MCF 10A (cell line): ENCODE measurements at regions not wholly inside any gene's neighbourhood (a gene's known extent, or its start where the extent isn't known, plus 50 kb on each side); places are given as distances from the start of the nearest gene placed in this dataset.

Source experiments
- BruUV-seq: library from RNA; stranded (reverse); fragments of 400-500 nt; replicated peaks from 2 replicates; lab custom pipeline; 2021; lab: Mats Ljungman, UMichigan
- CTCF ChIA-PET: fragments of 300-600 bp; sonication (Branson Sonifier 250); formaldehyde crosslinking; extraction: SDS; loops from one replicate; lab custom pipeline; 2021; ENCODE audit warnings: antibody characterized with exemption, inconsistent platforms; lab: Yijun Ruan, JAX
- POLR2A ChIA-PET: fragments of 300-600, 350-650 bp; sonication (Branson Sonifier 250); formaldehyde crosslinking; extraction: SDS; loops from one replicate; lab custom pipeline; 2020; ENCODE audit warnings: antibody characterized with exemption, inconsistent platforms; lab: Yijun Ruan, JAX
- DNase-seq: peaks from one replicate; pipeline ENCODE4 v3.0.0-alpha.2; 2018; ENCODE audit not compliant: unreplicated experiment
- H3K27ac Mint-ChIP-seq: one replicate; pipeline ENCODE4 v1.8.0; 2022; ENCODE audit warnings: mild to moderate bottlenecking, low read depth, mixed read lengths; ENCODE audit not compliant: unreplicated experiment
- H3K27me3 Mint-ChIP-seq: one replicate; pipeline ENCODE4 v1.8.0; 2022; ENCODE audit warnings: mixed read lengths; ENCODE audit not compliant: insufficient read depth, unreplicated experiment
- H3K36me3 Mint-ChIP-seq: one replicate; pipeline ENCODE4 v1.8.0; 2022; ENCODE audit warnings: mild to moderate bottlenecking, moderate library complexity, mixed read lengths; ENCODE audit not compliant: insufficient read depth, unreplicated experiment
- H3K4me1 Mint-ChIP-seq: one replicate; pipeline ENCODE4 v1.8.0; 2022; ENCODE audit warnings: mixed read lengths; ENCODE audit not compliant: insufficient read depth, unreplicated experiment
- H3K4me3 Mint-ChIP-seq: one replicate; pipeline ENCODE4 v1.8.0; 2022; ENCODE audit warnings: mild to moderate bottlenecking, moderate library complexity, mixed read lengths; ENCODE audit not compliant: unreplicated experiment
- H3K9me3 Mint-ChIP-seq: one replicate; pipeline ENCODE4 v1.8.0; 2022; ENCODE audit warnings: mixed read lengths; ENCODE audit not compliant: unreplicated experiment
- CTCF ChIP-seq: fragments of 200-600 bp; IDR thresholded peaks from one replicate; pipeline ENCODE4 v1.8.0; 2022; ENCODE audit warnings: antibody characterized with exemption, mild to moderate bottlenecking; ENCODE audit not compliant: unreplicated experiment
- intact Hi-C: fragments of 100-400 bp; cut with micrococcal nuclease; formaldehyde crosslinking; loops from 2 replicates; pipeline ENCODE4 v1.14.1; 2022

GRCh38 chrX:129247642-129248041 is 275.6 kb downstream of the SMARCA1 start:
- Mint-ChIP-seq H3K4me3 (no peak overlapping the region), H3K27ac (no peak overlapping the region), H3K27me3 (no peaks in the 10 kb centered on the region), H3K4me1 (no peaks in the 10 kb centered on the region), H3K9me3 (peaks cover 9% of the 10 kb centered on the region), H3K36me3 (no peaks in the 10 kb centered on the region)
- CTCF ChIA-PET = interaction anchor here (0.7 kb wide), 1 partner anchor 13 kb away, joined by 3 read pairs; no protein-coding TSS in a partner anchor
- DNase-seq = no peak
- POLR2A ChIA-PET = no interaction called here
- no peak for TF ChIP-seq CTCF
- intact Hi-C loops = no loop called here
- no TSS peak for BruUV-seq

- CTCF ChIA-PET = no interaction called here
- intact Hi-C loops = no loop called here
- no peak for TF ChIP-seq CTCF
- no peak overlapping the region for H3K27ac Mint-ChIP-seq
- peaks cover 7% of the 10 kb centered on the region for H3K36me3 Mint-ChIP-seq
- DNase-seq = peak; percentile 39
- H3K4me3 Mint-ChIP-seq = no peak overlapping the region
- POLR2A ChIA-PET = no interaction called here
- BruUV-seq = no TSS peak
- H3K4me1 Mint-ChIP-seq = no peaks in the 10 kb centered on the region
- H3K9me3 Mint-ChIP-seq = peaks cover 24% of the 10 kb centered on the region
- H3K27me3 Mint-ChIP-seq = no peaks in the 10 kb centered on the region
Measured at GRCh38 chrX:129239371-129239770, 283.9 kb downstream of the SMARCA1 start.

GRCh38 chrX:129238011-129238410 is 285.3 kb downstream of the SMARCA1 start:
- no peak overlapping the region for H3K4me3 Mint-ChIP-seq
- no TSS peak for BruUV-seq
- no peaks in the 10 kb centered on the region for H3K27me3 Mint-ChIP-seq
- no peak for TF ChIP-seq CTCF
- no peak overlapping the region for H3K27ac Mint-ChIP-seq
- no peak for DNase-seq
- H3K9me3 Mint-ChIP-seq = peaks cover 15% of the 10 kb centered on the region
- H3K36me3 Mint-ChIP-seq = peaks cover 7% of the 10 kb centered on the region
- intact Hi-C loops = no loop called here
- no peaks in the 10 kb centered on the region for H3K4me1 Mint-ChIP-seq
- POLR2A ChIA-PET = no interaction called here
- CTCF ChIA-PET = no interaction called here

GRCh38 chrX:129235903-129236302 is 287.4 kb downstream of the SMARCA1 start:
- no TSS peak for BruUV-seq
- ChIA-PET POLR2A (no interaction called here), CTCF (interaction anchor here (0.5 to 0.7 kb wide), 3 partner anchors 84 to 951 kb away, joined by 3 read pairs; no protein-coding TSS in a partner anchor)
- Mint-ChIP-seq H3K4me3 (no peak overlapping the region), H3K27ac (no peak overlapping the region), H3K36me3 (no peaks in the 10 kb centered on the region), H3K4me1 (no peaks in the 10 kb centered on the region), H3K27me3 (no peaks in the 10 kb centered on the region), H3K9me3 (peaks cover 8% of the 10 kb centered on the region)
- intact Hi-C loops = no loop called here
- DNase-seq = peak; percentile 4
- no peak for TF ChIP-seq CTCF
